Suprapubic skin (tissue), 3 donors: ENCODE measurements at regions not wholly inside any gene's neighbourhood (a gene's known extent, or its start where the extent isn't known, plus 50 kb on each side); places are given as distances from the start of the nearest gene placed in this dataset.

Experiments used
- CTCF ChIP-seq, 2 donors: fragments of 200-600 bp in 1 of 2; fragments of 450-650 bp in 1 of 2; sonication (generic) in 1 of 2; IDR thresholded peaks; one replicate each; pipeline ENCODE4 v1.5.1; 2016 to 2019; ENCODE audit warnings: antibody characterized with exemption in 2 of 2, mild to moderate bottlenecking in 1 of 2, moderate library complexity in 1 of 2
- EP300 ChIP-seq: sonication (generic); formaldehyde crosslinking; IDR thresholded peaks from one replicate; pipeline ENCODE4 v1.6.1; 2017; ENCODE audit warnings: antibody characterized with exemption

GRCh38 chr13:104256701-104257100 is 1190.5 kb upstream of the SLC10A2 start:
- no peak for TF ChIP-seq CTCF (IDR thresholded peaks at IDR 0.05)
- no peak for TF ChIP-seq EP300
